B cell (primary cell): ENCODE measurements at regions not wholly inside any gene's neighbourhood (a gene's known extent, or its start where the extent isn't known, plus 50 kb on each side); places are given as distances from the start of the nearest gene placed in this dataset.

Experiments
- ATAC-seq: fragments of 200-7000 bp; cut with Tn5 transposase; one replicate; pipeline ENCODE4 v1.10.0; 2021; ENCODE audit warnings: low read depth, mild to moderate bottlenecking, moderate number of reproducible peaks, moderate library complexity
- CTCF ChIA-PET: fragments of 350-600 bp; sonication (Branson Sonifier 250); formaldehyde crosslinking; loops from one replicate; lab custom pipeline; 2021; ENCODE audit warnings: antibody characterized with exemption, inconsistent platforms; lab: Charles Lee
- POLR2A ChIA-PET: fragments of 350-600 bp; sonication (Branson Sonifier 250); formaldehyde crosslinking; loops from one replicate; lab custom pipeline; 2021; ENCODE audit warnings: antibody characterized with exemption; lab: Charles Lee
- DNase-seq: peaks from one replicate; pipeline ENCODE4 v3.0.0; 2013
- H2AFZ ChIP-seq: 2 replicates; pipeline ENCODE4 v1.6.1; 2012; ENCODE audit warnings: mild to moderate bottlenecking, low read depth, low read length; ENCODE audit not compliant: insufficient read depth, poor library complexity, severe bottlenecking
- H3K27ac ChIP-seq, 2 donors: 1 replicate in 1 of 2; 2 replicates in 1 of 2; pipeline ENCODE4 v1.5.1; 2012 to 2013; ENCODE audit warnings: low read length in 2 of 2, mild to moderate bottlenecking in 2 of 2, moderate library complexity in 1 of 2
- H3K27me3 ChIP-seq, 4 experiments: fragments of 200-600 bp in 1 of 4; sonication (generic) in 1 of 4; replicated peaks in 1 of 4; 1 replicate in 2 of 4; 2 replicates in 2 of 4; pipeline versions ENCODE4 v1.6.1 to v1.7.0; 2013 to 2016; ENCODE audit warnings: low read length in 3 of 4, mild to moderate bottlenecking in 2 of 4, mixed read lengths in 1 of 4, moderate library complexity in 1 of 4; ENCODE audit not compliant: insufficient read depth in 4 of 4, control insufficient read depth in 3 of 4; ENCODE audit errors: control extremely low read depth in 1 of 4
- H3K36me3 ChIP-seq, 2 experiments: replicated peaks in 1 of 2; 1 replicate in 1 of 2; 2 replicates in 1 of 2; pipeline versions ENCODE4 v1.6.1 to v1.7.1; 2013; ENCODE audit warnings: low read length in 1 of 2; ENCODE audit not compliant: insufficient read depth in 2 of 2, control insufficient read depth in 1 of 2; ENCODE audit errors: control extremely low read depth in 1 of 2, extremely low read depth in 1 of 2
- H3K4me1 ChIP-seq, 2 donors: fragments of 200-600 bp in 1 of 2; sonication (generic) in 1 of 2; 1 replicate in 1 of 2; 2 replicates in 1 of 2; pipeline versions ENCODE4 v1.5.1 to v1.6.1; 2013 to 2017; ENCODE audit warnings: low read length in 2 of 2; ENCODE audit not compliant: control insufficient read depth in 2 of 2, insufficient read depth in 2 of 2
- H3K4me2 ChIP-seq: replicated peaks from 2 replicates; pipeline ENCODE3; 2012; ENCODE audit warnings: mild to moderate bottlenecking, low read depth, low read length; ENCODE audit not compliant: poor library complexity, severe bottlenecking
- H3K4me3 ChIP-seq, 5 experiments: fragments of 200-600 bp in 1 of 5; sonication (generic) in 1 of 5; 1 replicate in 3 of 5; 2 replicates in 2 of 5; pipeline versions ENCODE4 v1.5.1 to v1.7.0; 2011 to 2016; ENCODE audit warnings: low read length in 4 of 5, mild to moderate bottlenecking in 4 of 5, low read depth in 2 of 5, control low read depth in 1 of 5, moderate library complexity in 1 of 5; ENCODE audit not compliant: insufficient read depth in 1 of 5; ENCODE audit errors: control extremely low read depth in 1 of 5, extremely low read depth in 1 of 5
- H3K79me2 ChIP-seq: fragments of 200-600 bp; sonication (generic); one replicate; pipeline ENCODE4 v1.6.0; 2016; ENCODE audit warnings: low read length; ENCODE audit not compliant: control insufficient read depth, insufficient read depth
- H3K9ac ChIP-seq: fragments of 200-600 bp; sonication (generic); 2 replicates; pipeline ENCODE4 v1.6.1; 2017; ENCODE audit warnings: mild to moderate bottlenecking, low read length, moderate library complexity
- H3K9me3 ChIP-seq, 3 donors: one replicate each; pipeline versions ENCODE4 v1.6.1 to v1.7.1; 2013; ENCODE audit warnings: low read length in 2 of 3; ENCODE audit not compliant: control insufficient read depth in 2 of 3, insufficient read depth in 1 of 3; ENCODE audit errors: control extremely low read depth in 1 of 3
- H4K20me1 ChIP-seq: 2 replicates; pipeline ENCODE4 v1.6.0; 2012; ENCODE audit warnings: mild to moderate bottlenecking, low read length; ENCODE audit not compliant: insufficient read depth, control insufficient read depth, poor library complexity, severe bottlenecking
- H3K27ac Mint-ChIP-seq: one replicate; pipeline ENCODE4 v1.8.0; 2021; ENCODE audit warnings: mixed read lengths
- H3K27me3 Mint-ChIP-seq: one replicate; pipeline ENCODE4 v1.8.0; 2021; ENCODE audit warnings: mixed read lengths
- H3K4me1 Mint-ChIP-seq: one replicate; pipeline ENCODE4 v1.8.0; 2021; ENCODE audit warnings: mixed read lengths
- H3K4me3 Mint-ChIP-seq: one replicate; pipeline ENCODE4 v1.8.0; 2021; ENCODE audit warnings: mixed read lengths
- H3K9me3 Mint-ChIP-seq: one replicate; pipeline ENCODE4 v1.8.0; 2022; ENCODE audit warnings: mixed read lengths; ENCODE audit not compliant: insufficient read depth
- EZH2 ChIP-seq: IDR thresholded peaks from 2 replicates; pipeline ENCODE4 v1.6.1; 2012; ENCODE audit warnings: borderline replicate concordance, low read depth, mild to moderate bottlenecking, moderate library complexity, low read length; ENCODE audit not compliant: insufficient read depth, poor library complexity, severe bottlenecking
- WGBS: methylation state at CpG from one replicate; pipeline ENCODE4 v1.1.5; 2013; ENCODE audit warnings: missing lambda C conversion rate; ENCODE audit not compliant: insufficient coverage; 5-methylcytosine and 5-hydroxymethylcytosine counted together
- intact Hi-C: fragments of 100-400 bp; cut with micrococcal nuclease; formaldehyde crosslinking; loops from one replicate; pipeline ENCODE4 v1.10.0; 2022
- TF ChIP-seq, protein P1 (sequence below): fragments of 200-600 bp; IDR thresholded peaks from one replicate; pipeline ENCODE4 v1.8.0; 2022; ENCODE audit warnings: antibody characterized with exemption, mild to moderate bottlenecking

DNA sequence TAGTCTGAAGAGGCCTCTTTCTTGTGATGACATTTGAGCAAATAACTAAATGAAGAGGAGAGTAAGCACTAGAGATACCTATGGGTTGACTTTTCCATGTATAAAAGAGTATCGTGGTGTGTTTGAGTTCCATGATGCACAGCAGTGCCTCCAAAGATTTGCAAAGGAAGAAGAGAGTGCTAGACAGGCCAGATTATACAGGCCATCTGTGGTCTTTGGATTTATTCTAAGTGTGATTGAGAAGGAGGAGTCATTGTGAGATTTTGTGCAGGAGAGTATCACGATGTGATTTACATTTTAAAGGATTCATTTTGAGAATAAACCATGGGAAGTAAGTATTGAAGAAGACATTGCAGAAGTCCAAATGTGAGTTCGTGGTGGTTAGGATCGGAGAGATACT is 695.9 kb upstream of the FAM98A start:
- WGBS = 71% methylated on average over 2 of the region's 4 CpGs
- no peaks in the 10 kb centered on the region for H3K4me1 ChIP-seq
- no peak overlapping the region for H3K27ac ChIP-seq
- H3K4me3 ChIP-seq = no peak overlapping the region
- Mint-ChIP-seq H3K9me3 (no peaks in the 10 kb centered on the region), H3K4me1 (no peaks in the 10 kb centered on the region), H3K27me3 (no peaks in the 10 kb centered on the region), H3K4me3 (no peak overlapping the region), H3K27ac (no peak overlapping the region)
- H4K20me1 ChIP-seq = no peaks in the 10 kb centered on the region
- no peaks in the 10 kb centered on the region for H3K9me3 ChIP-seq
- H3K36me3 ChIP-seq = no peaks in the 10 kb centered on the region
- no peak for ATAC-seq
- no peak for TF ChIP-seq EZH2
- TF ChIP-seq, protein P1, sequence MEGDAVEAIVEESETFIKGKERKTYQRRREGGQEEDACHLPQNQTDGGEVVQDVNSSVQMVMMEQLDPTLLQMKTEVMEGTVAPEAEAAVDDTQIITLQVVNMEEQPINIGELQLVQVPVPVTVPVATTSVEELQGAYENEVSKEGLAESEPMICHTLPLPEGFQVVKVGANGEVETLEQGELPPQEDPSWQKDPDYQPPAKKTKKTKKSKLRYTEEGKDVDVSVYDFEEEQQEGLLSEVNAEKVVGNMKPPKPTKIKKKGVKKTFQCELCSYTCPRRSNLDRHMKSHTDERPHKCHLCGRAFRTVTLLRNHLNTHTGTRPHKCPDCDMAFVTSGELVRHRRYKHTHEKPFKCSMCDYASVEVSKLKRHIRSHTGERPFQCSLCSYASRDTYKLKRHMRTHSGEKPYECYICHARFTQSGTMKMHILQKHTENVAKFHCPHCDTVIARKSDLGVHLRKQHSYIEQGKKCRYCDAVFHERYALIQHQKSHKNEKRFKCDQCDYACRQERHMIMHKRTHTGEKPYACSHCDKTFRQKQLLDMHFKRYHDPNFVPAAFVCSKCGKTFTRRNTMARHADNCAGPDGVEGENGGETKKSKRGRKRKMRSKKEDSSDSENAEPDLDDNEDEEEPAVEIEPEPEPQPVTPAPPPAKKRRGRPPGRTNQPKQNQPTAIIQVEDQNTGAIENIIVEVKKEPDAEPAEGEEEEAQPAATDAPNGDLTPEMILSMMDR = no peak
- intact Hi-C loops = no loop called here
- POLR2A ChIA-PET = no interaction called here
- no peak for DNase-seq
- H3K9ac ChIP-seq = no peak overlapping the region
- H3K27me3 ChIP-seq = no peaks in the 10 kb centered on the region
- no peak overlapping the region for H2AFZ ChIP-seq
- CTCF ChIA-PET = no interaction called here
- no peak overlapping the region for H3K4me2 ChIP-seq
- H3K79me2 ChIP-seq = no peaks in the 10 kb centered on the region

DNA sequence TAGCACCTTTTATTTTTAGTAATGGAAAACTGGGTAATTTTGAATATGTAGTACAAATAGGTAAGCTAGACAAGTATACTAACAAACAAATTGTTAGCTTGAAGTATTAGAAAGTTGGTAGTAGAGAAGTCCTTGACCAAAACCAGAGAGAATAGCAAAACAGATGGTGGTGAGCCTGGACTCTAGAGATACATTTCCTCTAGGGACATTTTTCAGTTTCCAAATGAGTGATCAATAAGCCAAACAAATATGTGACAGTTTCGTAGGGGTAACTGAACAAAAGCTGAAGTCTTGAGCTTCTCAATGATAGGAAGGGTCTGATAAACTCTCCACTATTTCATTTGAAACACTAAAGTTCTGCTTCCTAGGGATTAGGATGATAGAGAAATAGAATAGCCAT is 692.0 kb upstream of the FAM98A start:
- Histone ChIP-seq H3K79me2 (no peaks in the 10 kb centered on the region), H2AFZ (no peak overlapping the region), H3K4me1 (no peaks in the 10 kb centered on the region), H4K20me1 (no peaks in the 10 kb centered on the region), H3K4me2 (no peak overlapping the region), H3K27me3 (no peaks in the 10 kb centered on the region), H3K36me3 (no peaks in the 10 kb centered on the region), H3K9ac (no peak overlapping the region), H3K27ac (no peak overlapping the region), H3K4me3 (no peak overlapping the region), H3K9me3 (no peaks in the 10 kb centered on the region)
- Mint-ChIP-seq H3K27ac (no peak overlapping the region), H3K4me1 (no peaks in the 10 kb centered on the region), H3K4me3 (no peak overlapping the region), H3K27me3 (no peaks in the 10 kb centered on the region), H3K9me3 (no peaks in the 10 kb centered on the region)
- CTCF ChIA-PET = no interaction called here
- WGBS = no CpG with 5 or more reads among the region's 1 CpG
- no peak for ATAC-seq
- intact Hi-C loops = no loop called here
- POLR2A ChIA-PET = no interaction called here
- DNase-seq = no peak
- TF ChIP-seq, protein P1 = no peak
- no peak for TF ChIP-seq EZH2
